OCI-LY3 (cell line): ENCODE measurements at regions not wholly inside any gene's neighbourhood (a gene's known extent, or its start where the extent isn't known, plus 50 kb on each side); places are given as distances from the start of the nearest gene placed in this dataset.

Experiments
- H2AFZ ChIP-seq: fragments of 200-600, 300-600 bp; shearing (Covaris generic); 2 replicates; pipeline ENCODE4 v1.6.0; 2014; ENCODE audit warnings: antibody characterized with exemption, low read depth, low read length
- H3K27ac ChIP-seq: fragments of 200-600, 300-600 bp; sonication (generic); 2 replicates; pipeline ENCODE4 v1.5.1; 2014; ENCODE audit warnings: mild to moderate bottlenecking, low read length, moderate library complexity, mixed read lengths
- H3K27me3 ChIP-seq: fragments of 200-600, 300-600 bp; sonication (generic); 2 replicates; pipeline ENCODE4 v1.6.1; 2014; ENCODE audit warnings: low read depth, low read length, mixed read lengths
- H3K36me3 ChIP-seq: fragments of 200-600, 300-600 bp; sonication (generic); replicated peaks from 2 replicates; pipeline ENCODE3; 2014; ENCODE audit warnings: low read depth, low read length, mixed read lengths
- H3K4me1 ChIP-seq: fragments of 300-600, 200-600 bp; sonication (generic); 2 replicates; pipeline ENCODE4 v1.6.1; 2014; ENCODE audit warnings: low read length, mixed read lengths
- H3K4me2 ChIP-seq: fragments of 200-600, 300-600 bp; sonication (generic); 2 replicates; pipeline ENCODE4 v1.6.1; 2014; ENCODE audit warnings: low read length, mixed read lengths
- H3K4me3 ChIP-seq: fragments of 300-600, 200-600 bp; sonication (generic); 2 replicates; pipeline ENCODE4 v1.5.1; 2014; ENCODE audit warnings: antibody characterized with exemption, mild to moderate bottlenecking, low read length, moderate library complexity
- H3K79me2 ChIP-seq: fragments of 300-600, 200-600 bp; shearing (Covaris generic); 2 replicates; pipeline ENCODE4 v1.6.1; 2014; ENCODE audit warnings: mild to moderate bottlenecking, low read length, mixed read lengths
- H3K9ac ChIP-seq: fragments of 300-600, 200-600 bp; shearing (Covaris generic); 2 replicates; pipeline ENCODE4 v1.6.0; 2014; ENCODE audit warnings: mild to moderate bottlenecking, low read length, moderate library complexity
- H3K9me3 ChIP-seq: fragments of 200-600, 300-600 bp; shearing (Covaris generic); 2 replicates; pipeline ENCODE4 v1.6.1; 2014; ENCODE audit warnings: low read length, mixed read lengths; ENCODE audit not compliant: insufficient read depth
- H4K20me1 ChIP-seq: fragments of 200-600, 300-600 bp; sonication (generic); 2 replicates; pipeline ENCODE4 v1.6.1; 2016; ENCODE audit warnings: low read length, mixed read lengths; ENCODE audit not compliant: insufficient read depth
- CTCF ChIP-seq: fragments of 200-600, 300-600 bp; sonication (generic); IDR thresholded peaks from 2 replicates; pipeline ENCODE4 v1.5.1; 2014; ENCODE audit warnings: antibody characterized with exemption, low read length, low read depth
- EZH2phosphoT487 ChIP-seq: fragments of 200-600 bp; shearing (Covaris generic); IDR thresholded peaks from 2 replicates; pipeline ENCODE4 v1.6.1; 2018; ENCODE audit warnings: antibody characterized with exemption, mixed run types, low read depth

GRCh38 chr7:47142169-47142866 lies 439.6 kb downstream of the TNS3 start:
- Histone ChIP-seq H3K4me1 (no peaks in the 10 kb centered on the region), H3K9ac (no peak overlapping the region), H3K9me3 (no peaks in the 10 kb centered on the region), H4K20me1 (no peaks in the 10 kb centered on the region), H3K4me2 (no peak overlapping the region), H3K4me3 (no peak overlapping the region), H3K36me3 (no peaks in the 10 kb centered on the region), H3K79me2 (no peaks in the 10 kb centered on the region), H3K27me3 (no peaks in the 10 kb centered on the region), H3K27ac (no peak overlapping the region), H2AFZ (no peak overlapping the region)
- TF ChIP-seq EZH2phosphoT487 (no peak), CTCF (no peak)

GRCh38 chr7:47132471-47132870 lies 449.4 kb downstream of the TNS3 start:
- Histone ChIP-seq H4K20me1 (no peaks in the 10 kb centered on the region), H3K4me2 (no peak overlapping the region), H3K9ac (no peak overlapping the region), H2AFZ (no peak overlapping the region), H3K79me2 (no peaks in the 10 kb centered on the region), H3K36me3 (no peaks in the 10 kb centered on the region), H3K27ac (no peak overlapping the region), H3K9me3 (no peaks in the 10 kb centered on the region), H3K4me1 (no peaks in the 10 kb centered on the region), H3K4me3 (no peak overlapping the region), H3K27me3 (no peaks in the 10 kb centered on the region)
- TF ChIP-seq EZH2phosphoT487 (no peak), CTCF (no peak)

- H3K9me3 ChIP-seq, result no peaks in the 10 kb centered on the region
- H3K27me3 ChIP-seq, result no peaks in the 10 kb centered on the region
- no peak overlapping the region for H3K4me2 ChIP-seq
- no peak overlapping the region for H3K4me3 ChIP-seq
- no peaks in the 10 kb centered on the region for H4K20me1 ChIP-seq
- no peaks in the 10 kb centered on the region for H3K36me3 ChIP-seq
- H3K4me1 ChIP-seq, result no peaks in the 10 kb centered on the region
- H3K79me2 ChIP-seq, result no peaks in the 10 kb centered on the region
- H3K27ac ChIP-seq, result no peak overlapping the region
- no peak overlapping the region for H3K9ac ChIP-seq
- H2AFZ ChIP-seq, result no peak overlapping the region
- TF ChIP-seq CTCF, result no peak
- TF ChIP-seq EZH2phosphoT487, result no peak
These were observed 453.2 kb downstream of the TNS3 start for GRCh38 chr7:47128700-47129099.

- no peaks in the 10 kb centered on the region for H4K20me1 ChIP-seq
- H3K4me3 ChIP-seq, result no peak overlapping the region
- H3K4me1 ChIP-seq, result no peaks in the 10 kb centered on the region
These were observed 456.4 kb downstream of the TNS3 start for GRCh38 chr7:47125529-47125928.

More at GRCh38 chr7:47125529-47125928, 456.4 kb downstream of the TNS3 start:
- no peak overlapping the region for H2AFZ ChIP-seq
- H3K9ac ChIP-seq, result no peak overlapping the region
- no peaks in the 10 kb centered on the region for H3K27me3 ChIP-seq
- no peaks in the 10 kb centered on the region for H3K79me2 ChIP-seq
- H3K36me3 ChIP-seq, result no peaks in the 10 kb centered on the region
- H3K9me3 ChIP-seq, result no peaks in the 10 kb centered on the region
- no peak overlapping the region for H3K4me2 ChIP-seq
- H3K27ac ChIP-seq, result no peak overlapping the region
- TF ChIP-seq EZH2phosphoT487, result no peak
- no peak for TF ChIP-seq CTCF
